ENCODE measurements at regions not wholly inside any gene's neighbourhood (a gene's known extent, or its start where the extent isn't known, plus 50 kb on each side); places are given as distances from the start of the nearest gene placed in this dataset.

- no peak for DNase-seq
Observed at GRCh38 chr10:123557366-123558108, 108.6 kb upstream of the GPR26 start.

GRCh38 chr10:123558651-123559050 lies 107.5 kb upstream of the GPR26 start:
- DNase-seq = no peak

DNA sequence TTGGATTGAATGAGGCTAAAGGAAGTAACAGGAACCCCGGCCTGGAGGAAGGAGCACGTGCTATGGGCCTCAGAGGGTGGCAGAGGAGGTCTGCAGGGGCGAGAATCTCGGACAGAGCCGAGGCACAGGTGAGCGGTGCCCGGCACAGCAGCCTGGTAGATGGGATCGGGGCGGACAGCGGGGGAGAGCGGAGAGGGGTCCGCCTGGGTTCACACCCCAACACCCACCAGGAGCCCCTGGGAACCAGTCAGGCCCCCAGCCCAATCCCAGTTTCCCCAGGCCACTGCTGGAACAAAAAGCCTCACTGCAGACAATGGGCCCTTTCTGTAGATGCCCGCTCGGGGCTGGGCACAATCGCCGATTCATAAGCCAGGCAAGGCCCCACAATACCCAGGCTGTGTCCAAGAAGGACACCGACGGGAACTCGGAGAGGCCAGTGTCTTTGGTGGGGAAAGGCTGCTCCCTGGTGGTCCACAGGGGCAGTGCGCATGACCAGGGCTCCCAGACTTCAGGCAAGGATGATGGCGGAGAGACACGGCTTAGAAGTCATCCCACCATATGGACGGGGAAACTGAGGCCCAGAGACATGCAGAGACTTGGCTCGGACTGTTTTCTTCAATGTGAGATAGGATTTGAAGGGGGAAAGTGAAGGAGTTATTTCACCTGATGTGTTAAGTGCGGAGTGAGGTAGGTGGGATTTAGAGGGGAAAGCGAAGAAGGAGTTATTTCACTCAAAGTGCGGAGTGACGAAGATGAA lies 106.9 kb upstream of the GPR26 start:
- peak; percentile 71 for DNase-seq

DNA sequence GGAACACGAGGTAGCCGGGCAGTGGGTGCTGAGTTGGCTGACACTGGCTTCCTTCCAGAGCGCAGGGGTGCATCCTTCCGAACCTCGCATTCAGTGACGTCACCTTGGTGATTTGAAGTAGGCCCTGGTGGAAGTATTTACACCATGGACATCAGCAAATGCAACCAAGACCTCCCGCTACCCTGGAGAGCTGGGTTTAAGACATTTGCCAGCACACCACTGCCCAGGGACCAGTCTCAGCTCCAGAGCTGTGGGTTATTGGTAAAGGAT lies 106.4 kb upstream of the GPR26 start:
- no peak for DNase-seq

GRCh38 chr10:123560301-123561140 lies 105.6 kb upstream of the GPR26 start:
- DNase-seq = no peak

DNA sequence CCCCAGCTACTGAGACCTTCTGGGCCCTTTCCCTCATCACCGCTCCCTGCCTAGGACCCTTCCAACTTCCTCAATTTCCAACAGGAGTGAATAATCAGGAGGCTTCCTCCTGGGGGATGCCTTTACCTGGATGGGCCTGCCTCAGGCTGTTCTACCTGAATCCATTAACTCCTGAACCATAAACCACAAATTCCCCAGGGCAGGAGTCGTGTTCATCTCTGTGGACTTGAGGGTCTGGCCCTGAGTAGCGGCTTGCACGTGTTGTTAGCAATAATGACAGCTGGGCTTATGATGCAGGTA lies 105.1 kb upstream of the GPR26 start:
- no peak for DNase-seq

- no peak for DNase-seq
Observed at GRCh38 chr10:123562387-123562786, 103.8 kb upstream of the GPR26 start.

- DNase-seq = no peak
Observed at GRCh38 chr10:123562811-123563580, 103.2 kb upstream of the GPR26 start.

DNA sequence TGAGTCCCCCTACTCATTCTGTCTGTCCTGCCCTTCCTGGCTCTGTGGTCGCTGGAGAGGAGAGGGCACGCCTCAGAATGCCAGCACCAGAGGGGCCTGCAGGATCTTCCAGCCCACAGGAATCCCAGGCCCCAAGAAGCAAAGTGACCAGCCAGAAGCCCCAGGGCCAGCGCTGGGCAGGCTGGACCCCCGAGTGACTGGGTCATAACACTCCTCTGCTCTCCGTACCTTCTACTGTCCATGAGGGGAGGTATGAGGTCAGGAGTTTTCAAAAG lies 102.6 kb upstream of the GPR26 start:
- no peak for DNase-seq

DNA sequence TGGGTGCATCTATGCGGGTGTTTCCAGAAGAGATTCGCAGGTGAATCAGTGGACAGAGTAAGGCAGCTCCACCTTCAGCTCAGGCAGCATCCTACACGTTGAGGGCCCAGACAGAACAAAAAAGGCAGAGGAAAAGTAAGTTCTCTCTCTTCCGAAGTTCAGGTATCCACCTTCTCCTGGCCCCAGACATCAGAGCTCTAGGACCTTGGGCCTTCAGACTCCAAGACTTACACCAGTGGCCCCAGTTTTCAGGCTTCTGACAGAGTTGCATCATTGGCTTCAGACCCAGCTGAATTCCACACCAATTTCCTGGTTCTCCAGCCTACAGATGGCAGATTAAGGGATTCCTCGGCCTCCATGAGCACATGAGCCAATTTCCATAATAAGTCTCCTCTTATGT lies 102.2 kb upstream of the GPR26 start:
- DNase-seq = no peak

DNA sequence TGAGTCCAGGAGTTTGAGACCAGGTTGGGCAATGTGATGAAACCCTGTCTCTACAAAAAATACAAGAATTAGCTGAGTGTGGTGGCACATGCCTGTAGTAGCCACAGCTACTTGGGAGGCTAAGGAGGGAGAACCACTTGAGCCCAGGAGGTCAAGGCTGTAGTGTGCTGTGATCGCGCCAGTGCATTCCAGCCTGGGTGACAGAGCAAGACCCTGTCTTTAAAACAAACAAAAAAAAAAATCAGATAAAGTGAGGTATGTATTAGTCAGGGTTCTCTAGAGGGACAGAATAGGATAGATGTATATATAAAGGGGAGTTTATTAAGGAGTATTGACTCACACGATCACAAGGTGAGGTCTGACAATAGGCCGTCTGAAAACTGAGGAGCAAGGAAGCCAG lies 101.5 kb upstream of the GPR26 start:
- no peak for DNase-seq

DNA sequence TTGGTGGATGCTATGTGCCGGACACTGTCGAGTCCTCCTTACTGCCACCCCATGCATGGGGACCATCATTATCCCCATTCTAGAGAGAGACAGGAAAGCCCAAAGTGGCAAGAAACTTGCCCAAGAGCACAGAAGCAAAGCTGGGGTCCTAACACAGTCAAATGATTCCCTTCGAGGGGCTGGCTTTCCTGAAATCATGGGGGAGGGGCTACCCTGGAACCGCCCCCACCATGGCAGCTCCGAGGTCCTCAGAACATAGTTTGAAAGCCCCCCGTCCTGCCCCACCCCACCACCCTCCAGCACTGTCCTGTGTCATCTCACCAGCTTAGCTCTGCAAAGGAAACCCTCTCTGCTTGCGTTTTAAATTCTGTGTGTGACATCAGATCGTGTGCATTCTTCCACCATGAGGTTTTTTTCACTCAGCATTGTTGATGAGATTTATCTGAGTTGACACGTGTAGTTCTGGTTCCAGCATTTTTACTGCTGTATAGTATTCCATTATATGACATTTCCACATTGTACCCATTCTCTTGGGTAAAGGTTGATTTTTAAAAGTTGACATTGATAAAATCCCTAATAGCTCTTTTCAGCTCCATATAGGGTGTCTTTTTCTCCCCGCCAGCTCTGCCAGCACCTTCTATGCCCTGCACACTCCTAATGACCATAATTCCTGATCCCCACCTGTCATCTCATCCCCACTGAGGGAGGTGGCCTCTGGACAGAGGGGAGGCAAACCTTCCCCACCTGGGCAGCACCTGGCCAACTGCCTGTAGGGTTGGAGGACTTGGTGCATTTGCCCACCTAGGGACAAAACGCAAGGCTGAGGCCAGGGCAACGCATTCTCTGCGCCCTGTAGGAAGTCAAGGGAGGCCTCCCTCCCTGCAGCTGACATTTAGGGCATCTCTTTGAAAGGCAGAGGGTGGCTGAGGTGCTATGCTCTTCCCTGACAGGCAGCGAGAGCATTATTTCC lies 100.2 kb upstream of the GPR26 start:
- no peak for DNase-seq

DNA sequence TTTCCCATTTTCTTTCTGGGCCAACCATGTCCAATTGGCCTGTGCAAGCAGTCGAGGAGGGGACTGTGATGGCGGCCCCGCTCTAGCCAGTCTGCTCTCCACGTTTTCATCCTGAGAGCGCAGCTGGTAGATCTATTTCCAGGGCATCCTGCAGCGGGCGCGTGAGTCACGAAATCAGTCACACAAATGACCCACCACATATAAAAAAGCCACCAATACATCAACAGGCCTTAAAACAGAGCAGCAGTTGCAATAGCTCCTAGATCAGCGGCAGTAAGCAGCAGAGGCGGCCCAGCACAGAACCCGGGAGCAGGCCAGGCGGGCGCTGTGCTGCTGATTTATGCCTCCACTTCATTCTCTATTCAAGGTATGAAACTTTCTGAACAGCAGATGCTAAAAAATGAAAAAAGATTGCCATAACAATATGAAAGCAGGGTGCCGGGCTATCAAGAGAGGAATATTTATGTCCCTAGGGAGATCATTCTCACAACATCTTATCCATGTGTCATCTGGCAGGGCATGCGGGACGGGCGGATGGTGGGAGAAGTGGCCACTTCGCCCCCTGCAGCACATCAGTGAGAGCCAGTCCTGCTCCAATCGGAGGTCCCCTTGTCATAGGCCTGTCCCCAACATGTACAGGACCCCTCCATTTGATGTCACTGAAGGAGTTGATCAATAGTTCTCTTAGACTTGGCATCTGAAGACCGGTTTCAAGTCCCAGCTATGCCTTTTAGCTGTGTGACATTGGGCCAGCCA lies 98.0 kb upstream of the GPR26 start:
- DNase-seq = no peak

DNA sequence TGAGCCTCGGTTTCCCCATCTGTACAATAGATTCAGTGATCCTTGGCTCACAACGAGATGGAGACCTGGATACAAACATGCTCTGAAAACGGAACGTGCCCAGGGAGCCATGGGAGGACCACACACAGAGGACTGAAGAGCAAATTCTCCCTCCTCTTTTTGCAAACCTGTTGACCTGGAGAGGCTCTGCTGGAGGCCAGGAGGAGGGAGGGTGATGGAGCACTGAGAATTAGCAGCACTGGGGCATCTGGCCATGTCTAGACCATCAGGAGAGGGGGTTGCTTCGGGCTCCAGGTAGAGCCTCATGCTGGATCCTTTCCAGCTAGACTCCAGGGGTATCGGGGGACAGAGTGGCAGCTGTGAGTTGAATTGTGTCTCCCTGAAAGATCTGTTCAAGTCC lies 97.4 kb upstream of the GPR26 start:
- DNase-seq = no peak

GRCh38 chr10:123569436-123570035 lies 96.6 kb upstream of the GPR26 start:
- no peak for DNase-seq

- DNase-seq = no peak
Observed at GRCh38 chr10:123570051-123570897, 95.9 kb upstream of the GPR26 start.

DNA sequence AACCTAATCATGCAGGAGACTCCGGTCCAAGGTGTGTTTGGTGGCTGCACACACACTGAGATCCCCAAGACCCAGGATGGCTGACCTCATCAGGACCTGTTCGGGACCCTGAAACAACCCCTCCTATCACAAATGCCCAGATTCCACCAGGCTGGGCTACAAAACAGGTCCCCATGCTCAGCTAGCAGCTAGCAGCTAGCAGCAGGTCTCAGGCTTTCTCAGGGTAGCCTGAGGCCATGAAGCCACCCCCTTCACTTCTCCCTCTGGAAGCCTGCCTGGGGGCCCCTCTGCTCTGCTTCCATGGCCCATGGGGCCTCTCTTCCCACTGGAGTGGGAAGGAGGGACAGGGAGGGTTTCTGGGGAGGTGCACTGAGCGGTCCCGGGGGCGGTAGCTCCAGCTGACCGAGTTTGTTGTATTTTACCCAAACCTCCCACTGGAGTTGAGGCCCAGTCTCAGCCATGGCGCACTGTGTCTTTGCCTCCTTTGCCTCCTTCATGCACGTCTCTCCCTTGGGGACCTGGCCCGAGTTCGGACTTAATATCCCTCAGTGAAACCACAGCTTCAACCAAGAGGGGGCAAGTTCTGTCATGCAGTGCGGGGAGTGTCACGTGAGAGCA lies 95.1 kb upstream of the GPR26 start:
- no peak for DNase-seq

DNA sequence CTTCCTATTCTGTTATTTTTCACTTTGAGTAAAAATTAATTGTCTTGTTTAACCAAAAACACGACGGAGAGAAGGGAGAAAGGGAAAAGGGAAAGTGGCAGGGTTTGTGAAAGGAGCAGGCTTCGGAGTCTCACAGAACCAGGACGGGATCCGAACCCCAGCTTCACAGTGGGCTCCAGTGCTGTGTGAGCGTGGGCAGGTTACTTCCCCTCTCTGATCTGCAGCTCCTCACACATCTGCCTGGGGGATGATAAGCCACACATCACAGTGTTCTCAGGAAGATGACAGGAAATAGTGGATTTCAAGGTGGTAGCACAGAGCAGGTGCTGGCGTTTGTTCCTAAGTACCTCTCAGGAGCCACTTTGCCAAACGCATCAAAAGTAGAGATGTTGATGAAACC lies 94.2 kb upstream of the GPR26 start:
- no peak for DNase-seq
